WI38 (cell line): ENCODE measurements at regions not wholly inside any gene's neighbourhood (a gene's known extent, or its start where the extent isn't known, plus 50 kb on each side); places are given as distances from the start of the nearest gene placed in this dataset.

Experiments used
- H3K4me3 ChIP-seq: 2 replicates; pipeline ENCODE4 v1.5.1; 2011; ENCODE audit warnings: low read depth, mild to moderate bottlenecking, control low read depth, low read length
- CTCF ChIP-seq: IDR thresholded peaks from 2 replicates; pipeline ENCODE4 v1.5.1; 2012; ENCODE audit warnings: low read depth, mild to moderate bottlenecking, control low read depth, low read length

- no peak for TF ChIP-seq CTCF
- H3K4me3 ChIP-seq, result no peak overlapping the region
Measured at GRCh38 chr16:9422762-9423513, 331.5 kb downstream of the HAPSTR1 start.

- no peak for TF ChIP-seq CTCF
- no peak overlapping the region for H3K4me3 ChIP-seq
Measured at GRCh38 chr16:9425236-9425635, 333.8 kb downstream of the HAPSTR1 start.

DNA sequence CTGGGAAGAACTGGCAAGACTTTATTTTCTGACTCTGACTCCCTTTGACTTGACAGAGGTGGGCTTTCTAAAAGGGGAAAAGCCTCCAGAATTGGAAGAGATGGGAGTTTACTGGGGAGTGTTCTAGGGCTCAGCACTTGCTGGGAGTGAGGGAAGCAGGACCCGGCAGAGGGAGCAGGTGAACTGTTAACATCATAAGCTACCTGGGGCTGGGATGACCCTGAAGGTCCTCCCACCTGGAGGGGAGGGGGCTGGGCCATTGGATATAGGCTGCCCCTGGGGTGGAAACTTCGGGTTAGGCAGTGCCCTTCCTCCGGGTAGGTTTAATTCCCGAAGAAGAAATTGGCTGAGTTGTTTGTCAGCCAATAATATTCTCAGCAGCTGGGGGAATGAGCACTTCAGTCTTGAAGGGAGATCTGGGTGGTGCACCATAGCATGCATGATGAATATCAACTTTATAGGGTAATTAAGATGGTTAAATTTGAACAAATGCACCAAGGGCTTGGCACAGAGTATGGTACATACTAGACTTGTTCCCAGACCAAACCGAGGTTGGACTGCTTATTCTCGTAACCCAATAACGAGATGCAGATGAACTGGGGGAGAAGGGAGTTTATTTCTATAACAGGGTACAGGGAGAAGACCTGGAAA is 337.0 kb downstream of the HAPSTR1 start:
- no peak for TF ChIP-seq CTCF

GRCh38 chr16:9429646-9430330 is 338.3 kb downstream of the HAPSTR1 start:
- no peak for TF ChIP-seq CTCF
- no peak overlapping the region for H3K4me3 ChIP-seq

More for the DNA sequence above, 337.0 kb downstream of the HAPSTR1 start:
- no peak overlapping the region for H3K4me3 ChIP-seq

GRCh38 chr16:9434659-9435058 is 343.2 kb downstream of the HAPSTR1 start:
- TF ChIP-seq CTCF, result no peak
- no peak overlapping the region for H3K4me3 ChIP-seq

- no peak for TF ChIP-seq CTCF
Measured at GRCh38 chr16:9436175-9436574, 344.7 kb downstream of the HAPSTR1 start.

DNA sequence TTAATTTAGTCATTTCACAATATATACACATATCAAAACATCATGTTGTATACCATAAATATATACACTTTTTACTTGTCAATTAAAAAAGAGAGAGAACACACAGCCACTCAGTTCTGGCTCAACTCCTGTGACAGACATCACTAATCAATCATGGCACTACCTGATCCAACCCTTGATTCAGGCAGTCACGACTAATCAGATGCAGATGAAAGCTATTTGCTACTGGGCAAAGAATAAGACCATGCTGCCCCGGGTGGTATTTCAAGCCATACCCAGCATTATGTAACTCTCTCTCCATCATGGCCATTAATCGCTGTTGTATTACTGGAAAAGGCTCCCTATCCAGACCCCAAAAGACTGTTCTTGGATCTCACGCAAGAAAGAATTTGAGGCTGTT is 345.7 kb downstream of the HAPSTR1 start:
- TF ChIP-seq CTCF, result no peak
- H3K4me3 ChIP-seq, result no peak overlapping the region

More at GRCh38 chr16:9436175-9436574, 344.7 kb downstream of the HAPSTR1 start:
- H3K4me3 ChIP-seq, result no peak overlapping the region
